Activated CD4-positive, alpha-beta T cell treated with anti-CD3 and anti-CD28 coated beads, Interleukin-2, Interleukin-4, amounts not matched to agents 100 ng/mL and 50 ng/mL, durations not matched to agents 16 hours and 8 hours (primary cell): ENCODE measurements at regions not wholly inside any gene's neighbourhood (a gene's known extent, or its start where the extent isn't known, plus 50 kb on each side); places are given as distances from the start of the nearest gene placed in this dataset.

Experiments
- DNase-seq: peaks from one replicate; pipeline ENCODE4 v3.0.0-alpha.2; 2020; ENCODE audit warnings: low spot score

DNA sequence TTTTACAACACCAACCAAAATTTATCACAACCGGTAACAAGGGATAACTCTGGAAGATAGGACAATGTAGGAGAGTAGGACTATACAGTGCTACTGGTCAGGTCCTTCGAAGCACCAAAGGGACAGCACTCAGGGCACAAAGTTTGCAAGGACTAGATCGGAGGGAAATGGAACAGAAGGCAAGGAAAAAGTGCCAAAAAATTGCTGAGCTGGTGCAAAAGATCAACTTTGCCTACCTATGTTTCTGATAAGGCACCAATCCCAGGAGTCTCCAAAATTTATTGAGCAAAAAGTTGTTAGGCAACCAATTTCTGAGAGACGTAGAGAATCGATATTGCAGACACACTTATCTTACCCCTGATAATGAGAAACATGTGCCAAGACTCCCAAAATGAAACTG lies 160.0 kb upstream of the PLEKHA5 start:
- DNase-seq = no peak

DNA sequence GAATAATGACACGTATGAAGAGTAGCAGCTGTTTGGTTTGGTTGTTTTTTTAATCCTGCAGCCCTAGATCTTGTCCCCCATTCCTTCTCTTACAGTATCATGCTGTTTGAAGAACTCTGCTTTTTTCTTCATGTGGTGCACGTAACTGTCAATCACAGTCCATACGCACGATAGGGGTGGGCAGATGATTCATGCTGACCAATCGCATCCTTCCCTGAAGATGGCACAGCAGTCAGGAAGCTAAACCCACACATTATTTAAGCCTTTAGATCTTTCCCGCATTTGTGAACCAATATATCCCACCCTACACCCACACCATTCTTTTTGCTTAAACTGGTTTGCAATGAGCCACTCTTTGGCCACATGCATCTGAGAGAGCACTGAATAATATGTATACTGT lies 158.9 kb upstream of the PLEKHA5 start:
- DNase-seq = no peak

DNA sequence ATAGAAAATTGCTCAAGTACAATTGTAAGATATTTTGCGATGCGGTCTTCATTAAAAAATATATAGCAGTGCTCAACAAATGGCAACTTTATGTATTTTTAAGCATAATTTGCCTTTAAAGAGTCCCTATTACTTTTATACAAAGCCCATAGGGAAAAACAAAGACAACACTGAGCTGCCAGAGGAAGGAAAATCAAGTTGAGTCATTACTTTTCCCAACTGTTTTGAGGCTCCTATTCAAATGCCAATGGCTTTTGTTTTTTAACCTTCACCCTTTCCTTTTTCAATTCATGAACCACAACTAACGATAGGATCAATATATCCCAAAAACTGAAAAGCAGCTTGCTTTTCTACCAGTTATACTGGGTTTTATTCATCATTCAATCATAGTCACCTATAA lies 157.6 kb upstream of the PLEKHA5 start:
- no peak for DNase-seq

DNA sequence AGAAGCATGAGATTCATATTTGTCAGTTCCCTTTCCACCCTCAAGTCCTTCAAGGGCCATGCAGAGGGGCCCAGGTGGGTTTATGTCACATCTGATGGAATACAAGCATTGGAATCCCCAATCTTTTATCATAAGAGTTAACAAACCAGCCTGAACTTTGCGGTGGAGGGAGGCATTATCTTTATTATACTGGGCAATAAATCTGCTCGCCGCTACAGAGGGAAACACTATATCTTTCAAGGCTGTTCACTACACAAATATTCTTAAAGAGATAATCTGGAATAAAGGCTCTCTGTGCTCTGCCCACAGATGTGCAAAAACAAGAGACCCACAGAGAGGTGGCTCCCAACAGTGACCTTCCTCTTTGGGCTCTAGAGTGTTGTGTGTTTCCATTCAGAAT lies 153.6 kb upstream of the PLEKHA5 start:
- no peak for DNase-seq

DNA sequence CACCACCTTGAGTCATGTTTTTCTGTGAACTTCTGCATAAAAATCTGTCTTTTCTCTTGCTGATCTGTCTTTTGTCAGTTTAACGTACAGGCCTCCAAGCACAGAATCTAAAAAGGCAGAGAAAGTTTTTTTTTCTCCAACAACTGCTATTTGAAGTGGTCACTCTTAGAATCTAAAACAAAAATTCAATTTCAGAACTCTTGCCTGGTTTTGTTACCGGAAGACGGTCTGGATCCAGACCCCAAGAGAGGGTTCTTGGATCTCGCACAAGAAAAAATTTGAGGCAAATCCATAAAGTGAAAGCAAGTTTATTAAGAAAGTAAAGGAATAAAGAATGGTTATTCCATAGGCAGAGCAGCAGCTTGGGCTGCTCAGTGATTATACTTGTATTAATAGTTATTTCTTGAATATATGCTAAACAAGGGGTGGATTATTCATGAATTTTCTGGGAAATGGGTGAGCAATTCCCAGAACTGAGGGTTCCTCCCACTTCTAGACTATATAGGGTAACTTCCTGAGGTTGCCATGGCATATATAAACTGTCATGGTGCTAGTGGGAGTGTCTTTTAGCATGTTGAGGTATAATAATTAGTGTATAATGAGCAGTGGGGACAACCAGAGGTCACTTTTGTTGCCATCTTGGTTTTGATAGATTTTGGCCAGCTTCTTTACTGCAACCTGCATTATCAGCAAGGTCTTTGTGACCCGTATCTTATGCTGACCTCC lies 150.0 kb upstream of the PLEKHA5 start:
- DNase-seq = no peak

DNA sequence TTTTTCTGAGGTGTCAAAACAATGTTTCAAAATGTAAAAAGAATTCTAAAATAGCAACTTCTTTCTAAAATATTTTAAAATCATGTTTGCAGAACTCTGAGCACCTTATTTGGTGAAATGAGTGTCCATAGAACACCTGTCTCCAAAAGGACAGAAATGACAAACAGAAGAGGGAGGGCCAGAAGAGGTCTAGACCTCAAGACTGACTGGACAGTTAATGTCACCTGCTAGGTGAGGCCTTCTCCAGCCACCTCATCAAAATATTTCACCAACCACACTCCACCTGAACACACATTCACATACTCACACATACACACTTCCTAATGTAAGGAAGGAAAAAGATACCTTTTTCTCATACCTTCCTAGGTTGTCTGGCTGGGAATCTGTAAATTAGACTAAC lies 147.8 kb upstream of the PLEKHA5 start:
- no peak for DNase-seq

DNA sequence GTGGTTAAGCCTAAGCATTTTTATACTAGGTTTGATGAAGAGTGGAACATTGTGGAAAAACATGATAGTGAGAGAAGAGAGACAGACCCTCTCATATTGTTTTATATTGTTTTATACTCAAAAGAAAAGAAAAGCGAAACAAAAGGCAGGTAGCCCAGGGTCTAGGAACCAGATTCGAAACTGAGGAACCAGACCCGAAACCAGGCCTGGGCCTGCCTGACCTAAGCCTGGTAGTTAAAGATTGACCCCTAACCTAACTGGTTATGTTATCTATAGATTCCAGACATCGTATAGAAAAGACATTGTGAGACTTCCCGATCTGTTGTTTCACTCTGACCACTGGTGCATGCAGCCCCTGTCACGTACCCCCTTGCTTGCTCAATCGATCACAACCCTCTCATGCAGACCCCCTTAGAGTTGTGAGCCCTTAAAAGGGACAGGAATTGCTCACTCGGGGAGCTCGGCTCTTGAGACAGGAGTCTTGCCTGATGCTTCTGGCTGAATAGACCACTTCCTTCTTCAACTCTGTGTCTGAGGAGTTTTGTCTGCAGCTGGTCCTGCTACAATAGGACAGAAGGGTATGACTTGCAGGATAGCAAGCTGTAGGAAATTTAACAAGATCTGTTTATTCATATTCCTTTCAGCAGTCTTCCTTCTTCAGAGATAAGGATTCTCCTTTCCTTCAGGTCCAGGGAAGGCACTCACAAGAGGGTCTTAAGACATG lies 147.1 kb upstream of the PLEKHA5 start:
- no peak for DNase-seq

DNA sequence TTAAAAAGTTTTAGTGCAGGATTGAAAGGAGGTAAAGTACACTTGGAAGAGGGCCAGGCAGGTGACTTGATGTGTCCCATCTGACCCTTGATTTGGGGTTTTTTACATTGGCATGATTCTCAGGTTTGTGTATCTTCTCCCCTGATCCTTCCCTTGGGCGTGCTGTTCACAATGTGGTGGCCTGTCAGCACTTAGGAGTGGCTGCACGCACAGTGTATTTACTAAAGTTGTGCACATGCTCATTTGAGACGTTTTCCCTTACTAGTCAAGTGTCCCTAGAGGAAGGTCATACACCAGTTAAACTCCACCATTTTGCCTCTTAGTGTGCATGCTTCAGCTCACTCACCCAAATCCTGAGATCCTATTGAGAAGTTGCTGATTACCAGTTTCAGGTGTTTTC lies 145.7 kb upstream of the PLEKHA5 start:
- no peak for DNase-seq

DNA sequence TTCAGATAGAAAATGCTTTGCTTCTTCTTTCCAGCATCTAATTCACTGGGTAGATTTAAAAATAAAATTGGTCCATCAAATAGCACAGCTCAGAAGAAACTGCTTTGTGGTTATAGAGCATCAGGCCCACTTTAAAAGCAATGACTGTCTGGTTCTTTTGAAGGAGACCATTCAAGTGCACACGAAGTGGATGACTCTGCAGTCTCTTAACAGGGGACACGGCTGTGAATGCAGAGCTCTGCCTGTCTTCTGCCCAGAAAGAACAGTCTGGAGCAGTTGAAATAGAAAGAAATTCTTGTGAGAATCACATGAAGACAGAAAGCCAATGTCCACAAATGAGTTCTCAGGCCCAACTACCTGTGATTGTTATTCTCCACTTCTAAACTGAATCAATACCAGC lies 138.7 kb upstream of the PLEKHA5 start:
- DNase-seq = no peak

DNA sequence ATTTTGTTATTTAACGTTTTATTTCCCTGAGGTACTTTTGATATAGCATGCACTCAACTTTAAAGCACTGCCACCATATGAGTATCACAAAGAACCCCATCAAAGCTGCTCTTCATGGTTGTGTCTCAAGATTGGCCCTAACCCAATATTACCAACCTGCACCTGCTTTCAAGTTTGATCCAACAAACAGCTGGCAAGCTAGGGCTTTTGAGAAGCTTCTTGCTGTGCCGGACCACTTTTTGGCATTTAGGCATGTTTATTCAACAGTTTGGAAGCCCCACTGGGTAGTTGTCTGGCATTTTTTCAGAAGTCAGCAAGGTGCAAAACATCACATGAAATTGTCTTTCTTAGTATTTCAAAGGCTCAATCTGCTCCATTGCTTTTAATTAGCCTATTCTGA lies 137.2 kb upstream of the PLEKHA5 start:
- no peak for DNase-seq

DNA sequence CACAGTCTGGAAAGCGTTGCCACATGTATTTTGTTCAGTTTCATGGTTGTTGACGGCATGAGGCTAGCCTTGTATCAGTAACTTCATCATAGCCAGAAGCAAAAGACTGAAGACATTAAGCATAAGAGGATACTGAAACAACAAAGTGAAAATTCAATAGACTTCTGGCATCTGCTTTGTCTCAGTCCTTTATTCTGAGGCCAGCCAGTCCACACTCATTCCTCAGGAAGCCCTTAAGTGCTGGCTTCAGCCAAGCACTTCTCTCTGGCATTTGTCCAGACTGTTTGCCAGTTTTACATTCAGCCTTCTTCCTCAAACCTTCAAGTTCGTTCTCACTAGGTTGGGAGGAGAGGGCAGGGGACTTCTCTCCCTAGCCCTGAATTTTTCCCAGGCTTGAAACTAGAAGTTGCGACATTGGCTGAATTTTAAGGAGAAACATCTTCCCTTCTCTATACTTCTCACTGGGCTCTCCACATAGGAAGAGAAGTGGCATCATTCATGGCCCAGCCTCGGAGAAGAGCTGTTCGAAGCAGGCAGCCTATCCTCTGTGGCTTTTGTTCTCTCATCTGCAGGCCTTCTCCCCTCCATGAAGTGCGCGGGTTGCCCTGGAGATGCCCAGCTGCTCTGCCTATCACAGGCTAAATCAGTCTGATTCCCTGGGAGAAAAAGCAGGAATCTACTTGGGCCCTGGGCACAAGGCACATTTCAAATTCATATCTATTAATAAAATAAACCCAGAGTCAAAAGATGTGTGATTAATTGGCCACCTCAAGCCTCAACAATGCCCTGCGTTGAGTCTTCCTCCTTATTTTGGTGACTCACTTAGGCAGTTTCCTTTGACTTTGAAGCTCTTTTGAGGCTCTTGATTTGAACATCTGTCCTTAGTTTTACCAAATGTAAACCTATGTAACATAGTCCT lies 130.9 kb upstream of the PLEKHA5 start:
- DNase-seq = no peak

DNA sequence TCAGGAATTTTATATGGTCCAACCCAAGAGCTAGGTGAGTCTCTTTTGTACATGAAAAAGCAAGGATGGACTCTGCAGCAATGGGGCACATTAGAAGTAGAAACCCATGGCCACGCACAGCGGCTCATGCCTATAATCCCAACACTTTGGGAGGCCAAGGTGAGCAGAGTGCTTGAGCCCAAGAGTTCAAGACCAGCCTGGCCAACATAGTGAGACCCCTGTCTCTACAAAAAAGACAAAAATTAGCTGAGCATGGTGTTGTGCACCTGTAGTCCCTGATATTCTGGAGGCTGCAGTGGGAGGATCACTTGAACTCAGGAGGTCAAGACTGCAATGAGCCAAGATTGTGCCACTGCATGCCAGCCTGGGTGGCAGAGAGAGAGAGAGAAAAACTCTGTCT lies 128.7 kb upstream of the PLEKHA5 start:
- no peak for DNase-seq

DNA sequence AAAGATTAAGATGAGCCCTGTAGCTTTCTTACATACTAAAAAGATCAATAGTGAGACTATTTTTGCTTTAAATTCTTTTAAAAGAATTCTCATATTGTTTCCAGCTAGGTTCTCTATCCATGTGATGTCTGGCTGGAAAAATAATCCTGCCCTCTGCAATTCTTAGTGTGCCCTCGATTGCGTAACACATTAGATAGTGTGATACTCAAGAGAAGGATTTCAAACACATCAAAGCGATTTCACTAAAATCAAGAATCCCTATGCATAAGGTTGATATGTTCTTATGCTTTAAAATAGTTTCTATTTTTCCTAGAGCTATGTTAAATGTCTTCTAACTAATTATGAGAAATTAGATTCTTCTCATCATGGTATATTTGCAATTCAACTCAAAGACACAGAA lies 127.3 kb upstream of the PLEKHA5 start:
- no peak for DNase-seq

DNA sequence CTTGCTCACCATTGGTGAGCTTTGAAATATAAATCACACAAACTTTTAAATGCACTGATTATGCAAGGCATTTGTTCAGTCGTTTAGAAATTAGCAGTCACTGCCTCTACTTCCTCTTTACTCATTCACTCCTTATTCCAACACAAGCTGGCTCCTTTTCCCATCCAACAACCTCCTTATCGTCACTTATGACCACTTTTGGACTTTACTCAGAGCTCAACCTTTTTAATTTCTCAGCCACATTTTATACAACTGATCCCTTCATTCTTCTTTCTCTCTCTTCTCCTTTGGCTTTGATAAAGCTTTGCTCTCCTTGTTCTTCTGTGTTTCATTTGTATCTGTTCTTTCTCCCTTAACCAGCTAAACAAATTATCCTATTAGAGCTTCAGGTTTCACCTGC lies 126.4 kb upstream of the PLEKHA5 start:
- DNase-seq = no peak

DNA sequence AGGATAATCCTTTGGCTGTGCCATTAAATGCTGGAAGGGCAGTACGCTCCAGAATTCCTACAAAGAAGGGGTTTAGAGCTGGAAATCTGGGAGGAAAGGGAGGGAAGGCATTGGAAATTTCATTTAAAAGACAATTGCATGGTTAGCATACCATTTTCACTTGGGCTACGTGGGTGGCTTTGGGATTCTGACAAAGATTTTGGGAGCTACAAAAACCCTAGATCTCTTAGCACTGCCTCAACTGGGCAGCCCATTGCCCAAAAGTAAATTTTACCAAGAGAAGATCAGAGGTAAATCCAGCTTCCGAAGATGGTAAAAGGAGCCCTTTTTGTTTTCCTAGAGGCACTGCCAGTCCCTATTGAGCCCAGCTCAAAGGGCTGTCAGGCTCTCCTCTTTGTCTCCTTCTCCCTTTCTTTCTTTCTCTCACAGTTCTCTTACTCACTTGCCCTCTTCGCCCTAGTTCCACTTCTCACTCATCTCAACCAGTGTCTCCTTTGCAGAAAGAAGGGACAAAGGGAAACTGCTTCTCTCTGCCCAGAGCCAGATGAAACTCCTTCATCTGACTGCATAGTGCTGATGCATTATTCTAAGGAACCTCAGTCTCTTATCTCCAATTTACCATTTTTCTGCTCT lies 125.4 kb upstream of the PLEKHA5 start:
- DNase-seq = no peak

DNA sequence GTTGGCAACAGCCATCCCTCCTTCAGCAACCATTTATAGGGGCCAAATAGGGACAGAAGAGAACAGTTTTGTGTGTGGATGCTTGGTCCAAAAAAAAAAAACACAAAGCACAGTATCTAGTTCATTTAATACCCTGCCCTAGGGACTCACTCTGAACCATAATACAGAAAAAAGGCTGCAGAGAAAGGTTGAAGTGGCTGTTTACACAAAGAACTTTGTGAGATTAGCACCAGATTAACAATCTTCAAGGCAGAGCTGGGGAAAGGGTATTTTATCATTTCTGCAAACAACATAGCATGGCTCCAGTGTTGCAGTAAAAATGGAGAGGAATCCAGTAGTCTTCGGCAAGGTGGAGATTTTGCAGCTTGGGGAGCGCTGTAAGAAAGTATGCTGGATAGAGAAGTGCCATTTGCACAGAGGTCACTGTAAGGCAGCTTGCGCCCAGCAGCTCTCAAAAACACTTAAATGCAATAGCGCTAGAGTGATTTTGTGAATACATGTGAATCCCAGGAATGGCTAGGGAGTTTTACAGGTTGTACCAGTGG lies 124.2 kb upstream of the PLEKHA5 start:
- no peak for DNase-seq

DNA sequence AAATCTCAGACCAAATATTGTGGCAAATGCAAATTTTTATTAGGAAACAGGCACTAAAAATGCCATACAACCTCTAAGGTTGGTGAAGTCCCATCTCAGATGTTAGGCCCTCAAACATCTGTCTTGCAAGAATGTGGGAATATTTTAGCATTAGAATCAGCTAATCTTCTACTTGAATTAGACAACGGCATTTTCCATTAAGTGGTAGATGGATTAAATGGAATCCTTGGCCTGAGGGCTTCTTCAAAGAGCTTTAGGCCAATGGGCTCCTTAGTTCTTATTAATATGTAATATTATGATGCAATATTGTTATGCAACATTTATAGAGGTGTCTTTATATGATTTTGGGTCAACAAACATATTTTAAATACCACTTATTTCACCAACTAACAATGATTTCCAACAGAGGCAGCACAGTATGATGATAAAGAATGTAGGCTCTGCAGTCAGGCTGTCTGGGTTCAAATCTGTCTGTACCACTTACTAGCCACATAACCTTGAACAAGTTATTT lies 122.9 kb upstream of the PLEKHA5 start:
- no peak for DNase-seq

DNA sequence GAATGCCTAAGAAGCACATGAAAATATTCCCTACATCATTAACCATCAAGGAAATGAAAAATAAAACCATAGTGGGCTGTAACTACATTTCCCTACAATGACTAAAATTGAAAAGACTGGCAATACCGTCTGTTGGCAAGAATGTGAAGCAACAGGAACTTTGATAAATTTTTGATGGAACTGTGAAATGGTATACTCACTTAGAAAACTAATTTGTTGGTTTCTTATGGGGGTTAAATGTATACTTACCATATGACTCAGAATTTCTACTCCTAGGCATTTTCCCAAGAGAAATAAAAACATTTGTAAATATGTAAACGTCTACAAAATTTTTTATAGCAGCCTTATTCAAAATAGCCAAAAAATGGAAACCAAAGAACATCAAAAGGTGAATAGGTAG lies 121.4 kb upstream of the PLEKHA5 start:
- no peak for DNase-seq

DNA sequence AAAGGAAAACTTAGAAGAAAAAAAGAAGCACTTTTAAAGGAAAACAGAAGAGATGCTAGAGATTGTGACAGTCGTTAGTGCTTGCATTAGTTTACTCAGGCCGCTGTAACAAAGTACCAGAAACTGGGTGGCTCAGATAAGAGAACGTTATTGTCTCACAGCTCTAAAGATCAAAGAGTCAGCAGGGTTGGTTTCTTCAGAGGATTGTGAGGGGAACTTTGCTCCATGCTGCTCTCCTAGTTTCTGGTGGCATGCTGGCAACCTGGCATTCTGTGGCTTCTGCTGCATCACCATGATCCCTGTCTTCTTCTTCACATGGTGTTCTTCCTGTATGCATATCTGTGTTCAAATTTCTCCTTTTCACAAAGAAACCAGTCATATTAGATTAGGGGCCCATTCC lies 119.4 kb upstream of the PLEKHA5 start:
- no peak for DNase-seq

DNA sequence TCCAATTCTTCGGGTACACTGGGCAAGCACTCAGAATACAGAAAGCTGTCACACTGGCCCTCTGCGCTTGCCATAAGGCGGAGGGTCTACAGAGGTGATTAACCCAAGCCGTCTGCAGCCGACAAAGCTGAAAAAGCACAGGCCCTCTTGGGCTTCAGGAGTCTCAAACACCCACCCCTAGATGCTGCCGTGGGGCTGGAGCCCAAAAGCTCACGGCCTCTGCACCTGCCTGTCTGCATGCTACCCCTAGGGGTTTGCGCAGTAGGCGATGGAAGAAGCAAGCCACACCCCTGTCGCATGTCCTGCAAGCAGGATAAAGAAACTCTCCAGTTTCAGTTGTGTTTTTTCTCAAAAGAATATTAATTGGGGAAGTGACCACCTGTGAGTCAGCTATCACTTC lies 118.8 kb upstream of the PLEKHA5 start:
- DNase-seq = no peak

DNA sequence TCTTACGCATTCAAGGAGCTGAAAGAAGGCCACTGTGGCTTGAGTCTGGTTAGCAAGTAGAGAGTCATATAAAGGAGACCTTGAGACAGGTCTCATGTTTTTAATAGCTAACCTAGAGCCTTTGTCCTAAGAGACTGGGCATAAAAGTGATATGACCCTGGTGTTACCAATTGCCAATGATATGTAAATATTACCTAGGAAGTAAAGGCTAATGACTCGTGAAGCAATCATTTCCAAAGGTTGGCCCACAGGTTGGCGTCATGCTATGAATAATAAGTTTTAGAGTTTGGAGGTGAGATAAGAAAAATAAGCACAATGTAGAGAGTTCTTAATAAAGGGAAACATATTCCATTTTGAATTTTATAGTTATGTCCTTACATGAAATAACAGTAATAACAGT lies 116.6 kb upstream of the PLEKHA5 start:
- DNase-seq = no peak

DNA sequence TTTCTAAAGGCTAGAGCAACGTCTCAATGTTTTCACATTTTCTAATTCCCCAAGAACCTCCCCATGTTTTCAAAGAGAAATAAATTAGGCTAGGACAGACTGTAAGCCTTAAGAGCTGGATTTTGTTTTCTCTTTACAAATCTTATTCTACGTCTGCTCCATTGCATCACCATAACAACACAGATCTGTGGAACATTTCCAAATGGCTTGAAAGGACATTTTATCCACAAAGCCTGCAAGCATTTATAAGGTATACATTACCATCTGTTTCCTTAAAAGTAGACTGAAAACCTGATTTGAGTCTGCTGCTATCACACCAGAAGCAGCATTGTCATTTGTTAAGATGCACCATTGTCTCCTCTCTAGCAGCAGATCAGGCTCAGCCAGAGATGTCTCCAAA lies 115.3 kb upstream of the PLEKHA5 start:
- no peak for DNase-seq
